Mononuclear cell (primary cell): ENCODE measurements at regions not wholly inside any gene's neighbourhood (a gene's known extent, or its start where the extent isn't known, plus 50 kb on each side); places are given as distances from the start of the nearest gene placed in this dataset.

Experiments used
- H3K27me3 ChIP-seq: 2 replicates; pipeline ENCODE4 v1.6.0; 2011; ENCODE audit warnings: low read length, control low read depth; ENCODE audit not compliant: insufficient read depth
- H3K4me1 ChIP-seq: 2 replicates; pipeline ENCODE4 v1.5.1; 2011; ENCODE audit warnings: mild to moderate bottlenecking, low read length, control low read depth; ENCODE audit not compliant: insufficient read depth
- H3K4me3 ChIP-seq: 2 replicates; pipeline ENCODE4 v1.5.1; 2011; ENCODE audit warnings: mild to moderate bottlenecking, low read length, moderate library complexity
- H3K9me3 ChIP-seq: 2 replicates; pipeline ENCODE4 v1.5.1; 2011; ENCODE audit warnings: low read depth, mild to moderate bottlenecking, control low read depth, low read length

GRCh38 chr13:106702505-106702904, 134.6 kb upstream of the ARGLU1 start:
- Histone ChIP-seq H3K4me3 (no peak overlapping the region), H3K9me3 (no peaks in the 10 kb centered on the region), H3K27me3 (no peaks in the 10 kb centered on the region), H3K4me1 (no peaks in the 10 kb centered on the region)

- no peaks in the 10 kb centered on the region for H3K4me1 ChIP-seq
- no peak overlapping the region for H3K4me3 ChIP-seq
- H3K27me3 ChIP-seq: no peaks in the 10 kb centered on the region
- no peaks in the 10 kb centered on the region for H3K9me3 ChIP-seq
Measured at GRCh38 chr13:106701771-106702341, 133.9 kb upstream of the ARGLU1 start.

- Histone ChIP-seq H3K4me1 (no peaks in the 10 kb centered on the region), H3K9me3 (no peaks in the 10 kb centered on the region), H3K4me3 (no peak overlapping the region), H3K27me3 (no peaks in the 10 kb centered on the region)
Measured at GRCh38 chr13:106700439-106700838, 132.5 kb upstream of the ARGLU1 start.

- no peaks in the 10 kb centered on the region for H3K4me1 ChIP-seq
- no peaks in the 10 kb centered on the region for H3K9me3 ChIP-seq
- no peaks in the 10 kb centered on the region for H3K27me3 ChIP-seq
- H3K4me3 ChIP-seq: no peak overlapping the region
Measured at GRCh38 chr13:106700007-106700406, 132.1 kb upstream of the ARGLU1 start.

- Histone ChIP-seq H3K9me3 (no peaks in the 10 kb centered on the region), H3K27me3 (no peaks in the 10 kb centered on the region), H3K4me1 (no peaks in the 10 kb centered on the region), H3K4me3 (no peak overlapping the region)
Measured at GRCh38 chr13:106699311-106699710, 131.4 kb upstream of the ARGLU1 start.

GRCh38 chr13:106696719-106697118, 128.8 kb upstream of the ARGLU1 start:
- no peaks in the 10 kb centered on the region for H3K27me3 ChIP-seq

GRCh38 chr13:106696140-106696539, 128.2 kb upstream of the ARGLU1 start:
- no peaks in the 10 kb centered on the region for H3K27me3 ChIP-seq
- H3K4me1 ChIP-seq: no peaks in the 10 kb centered on the region
- no peaks in the 10 kb centered on the region for H3K9me3 ChIP-seq
- no peak overlapping the region for H3K4me3 ChIP-seq

More at GRCh38 chr13:106696719-106697118, 128.8 kb upstream of the ARGLU1 start:
- H3K4me3 ChIP-seq: no peak overlapping the region
- no peaks in the 10 kb centered on the region for H3K9me3 ChIP-seq
- H3K4me1 ChIP-seq: no peaks in the 10 kb centered on the region

GRCh38 chr13:106695139-106695538, 127.2 kb upstream of the ARGLU1 start:
- no peaks in the 10 kb centered on the region for H3K27me3 ChIP-seq
- H3K9me3 ChIP-seq: no peaks in the 10 kb centered on the region
- no peaks in the 10 kb centered on the region for H3K4me1 ChIP-seq
- no peak overlapping the region for H3K4me3 ChIP-seq

GRCh38 chr13:106691861-106692260, 123.9 kb upstream of the ARGLU1 start:
- no peaks in the 10 kb centered on the region for H3K9me3 ChIP-seq
- no peak overlapping the region for H3K4me3 ChIP-seq
- no peaks in the 10 kb centered on the region for H3K27me3 ChIP-seq
- H3K4me1 ChIP-seq: no peaks in the 10 kb centered on the region

GRCh38 chr13:106691341-106691740, 123.4 kb upstream of the ARGLU1 start:
- no peaks in the 10 kb centered on the region for H3K27me3 ChIP-seq
- no peaks in the 10 kb centered on the region for H3K9me3 ChIP-seq
- no peaks in the 10 kb centered on the region for H3K4me1 ChIP-seq
- H3K4me3 ChIP-seq: no peak overlapping the region

GRCh38 chr13:106690779-106691178, 122.8 kb upstream of the ARGLU1 start:
- H3K4me3 ChIP-seq: no peak overlapping the region
- H3K9me3 ChIP-seq: no peaks in the 10 kb centered on the region
- no peaks in the 10 kb centered on the region for H3K4me1 ChIP-seq
- no peaks in the 10 kb centered on the region for H3K27me3 ChIP-seq

GRCh38 chr13:106689906-106690305, 122.0 kb upstream of the ARGLU1 start:
- H3K4me1 ChIP-seq: no peaks in the 10 kb centered on the region
- H3K27me3 ChIP-seq: no peaks in the 10 kb centered on the region
- no peaks in the 10 kb centered on the region for H3K9me3 ChIP-seq
- H3K4me3 ChIP-seq: no peak overlapping the region

- Histone ChIP-seq H3K4me1 (no peaks in the 10 kb centered on the region), H3K9me3 (no peaks in the 10 kb centered on the region), H3K27me3 (no peaks in the 10 kb centered on the region), H3K4me3 (no peak overlapping the region)
Measured at GRCh38 chr13:106688940-106689339, 121.0 kb upstream of the ARGLU1 start.

- H3K4me3 ChIP-seq: no peak overlapping the region
- H3K4me1 ChIP-seq: no peaks in the 10 kb centered on the region
Measured at GRCh38 chr13:106686163-106686562, 118.2 kb upstream of the ARGLU1 start.

GRCh38 chr13:106685143-106685542, 117.2 kb upstream of the ARGLU1 start:
- Histone ChIP-seq H3K9me3 (no peaks in the 10 kb centered on the region), H3K27me3 (no peaks in the 10 kb centered on the region), H3K4me1 (no peaks in the 10 kb centered on the region), H3K4me3 (no peak overlapping the region)

More at GRCh38 chr13:106686163-106686562, 118.2 kb upstream of the ARGLU1 start:
- no peaks in the 10 kb centered on the region for H3K9me3 ChIP-seq
- no peaks in the 10 kb centered on the region for H3K27me3 ChIP-seq

GRCh38 chr13:106683918-106684317, 116.0 kb upstream of the ARGLU1 start:
- H3K4me3 ChIP-seq: no peak overlapping the region
- H3K9me3 ChIP-seq: no peaks in the 10 kb centered on the region
- H3K4me1 ChIP-seq: no peaks in the 10 kb centered on the region
- H3K27me3 ChIP-seq: no peaks in the 10 kb centered on the region
